ENCODE measurements at regions not wholly inside any gene's neighbourhood (a gene's known extent, or its start where the extent isn't known, plus 50 kb on each side); places are given as distances from the start of the nearest gene placed in this dataset.
"Not testable (repeated sequence)": the region's sequence is repeated elsewhere in the genome, so short reads cannot be mapped to it uniquely, and the experiment has no call there.

DNA sequence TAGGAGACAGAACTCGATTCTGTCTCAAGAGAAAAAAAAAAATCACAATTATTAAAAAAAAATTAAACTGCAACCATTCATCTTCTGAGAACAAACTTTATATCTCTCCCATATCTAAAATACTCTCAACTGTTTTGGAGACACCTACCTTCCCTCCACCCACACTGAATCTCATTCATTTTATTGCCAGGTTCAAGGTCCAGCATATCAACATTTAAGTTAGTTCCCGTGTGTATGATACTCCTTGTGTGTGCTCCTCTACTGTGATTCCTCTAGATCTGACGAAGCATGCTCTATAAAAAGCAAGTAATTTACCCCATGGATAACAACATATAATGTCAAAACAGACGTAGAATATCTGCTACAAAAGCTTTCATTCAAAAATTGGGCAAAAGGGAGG, 351.8 kb upstream of the SORCS1 start:
- TF ChIP-seq, protein P1, sequence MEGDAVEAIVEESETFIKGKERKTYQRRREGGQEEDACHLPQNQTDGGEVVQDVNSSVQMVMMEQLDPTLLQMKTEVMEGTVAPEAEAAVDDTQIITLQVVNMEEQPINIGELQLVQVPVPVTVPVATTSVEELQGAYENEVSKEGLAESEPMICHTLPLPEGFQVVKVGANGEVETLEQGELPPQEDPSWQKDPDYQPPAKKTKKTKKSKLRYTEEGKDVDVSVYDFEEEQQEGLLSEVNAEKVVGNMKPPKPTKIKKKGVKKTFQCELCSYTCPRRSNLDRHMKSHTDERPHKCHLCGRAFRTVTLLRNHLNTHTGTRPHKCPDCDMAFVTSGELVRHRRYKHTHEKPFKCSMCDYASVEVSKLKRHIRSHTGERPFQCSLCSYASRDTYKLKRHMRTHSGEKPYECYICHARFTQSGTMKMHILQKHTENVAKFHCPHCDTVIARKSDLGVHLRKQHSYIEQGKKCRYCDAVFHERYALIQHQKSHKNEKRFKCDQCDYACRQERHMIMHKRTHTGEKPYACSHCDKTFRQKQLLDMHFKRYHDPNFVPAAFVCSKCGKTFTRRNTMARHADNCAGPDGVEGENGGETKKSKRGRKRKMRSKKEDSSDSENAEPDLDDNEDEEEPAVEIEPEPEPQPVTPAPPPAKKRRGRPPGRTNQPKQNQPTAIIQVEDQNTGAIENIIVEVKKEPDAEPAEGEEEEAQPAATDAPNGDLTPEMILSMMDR (IDR thresholded peaks at IDR 0.05): no peak
- no peak for TF ChIP-seq POLR2A (IDR thresholded peaks at IDR 0.05)
- Histone ChIP-seq H3K36me3 (no peaks in the 10 kb centered on the region), H3K27ac (no peak overlapping the region), H3K4me1 (no peaks in the 10 kb centered on the region), H3K27me3 (no peaks in the 10 kb centered on the region), H3K9me3 (no peaks in the 10 kb centered on the region), H3K4me3 (no peak overlapping the region)
- ATAC-seq (no peak), DNase-seq (no peak)
- WGBS, 4 donors: 67 to 71% (median 69%) methylated on average over 4 of the region's 4 CpGs
- intact Hi-C loops (cut with DNase I): no loop called here

GRCh38 chr10:107504011-107504410, 339.5 kb upstream of the SORCS1 start:
- ATAC-seq; DNase-seq; H3K4me1 ChIP-seq; intact Hi-C loops (cut with DNase I); H3K27ac ChIP-seq; H3K4me3 ChIP-seq; H3K27me3 ChIP-seq; H3K36me3 ChIP-seq: not testable (repeated sequence)
- WGBS, 4 donors: 32 to 85% (median 52%) methylated on average over 1 of the region's 1 CpG
- H3K9me3 ChIP-seq: peaks cover 0 to 12% (median 3%) of the 10 kb centered on the region in 12 donors

GRCh38 chr10:107502229-107502985, 337.9 kb upstream of the SORCS1 start:
- Histone ChIP-seq H3K4me1 (no peaks in the 10 kb centered on the region), H3K9me3 (peaks cover 0 to 12% (median 3%) of the 10 kb centered on the region in 12 donors), H3K4me3 (no peak overlapping the region), H3K27me3 (no peaks in the 10 kb centered on the region), H3K27ac (no peak overlapping the region), H3K36me3 (no peaks in the 10 kb centered on the region)
- intact Hi-C loops (cut with DNase I): no loop called here
- DNase-seq (no peak), ATAC-seq (no peak)
- WGBS, 4 donors: 59 to 88% (median 69%) methylated on average over 1 of the region's 1 CpG
- TF ChIP-seq, protein P1 (IDR thresholded peaks at IDR 0.05): no peak
- TF ChIP-seq POLR2A (IDR thresholded peaks at IDR 0.05): no peak

GRCh38 chr10:107498983-107499382, 334.5 kb upstream of the SORCS1 start:
- no peak overlapping the region for H3K27ac ChIP-seq
- no peak for ATAC-seq

More at GRCh38 chr10:107498983-107499382, 334.5 kb upstream of the SORCS1 start:
- no peak overlapping the region for H3K4me3 ChIP-seq
- TF ChIP-seq, protein P1 (IDR thresholded peaks at IDR 0.05): no peak
- no peak for TF ChIP-seq POLR2A (IDR thresholded peaks at IDR 0.05)
- H3K9me3 ChIP-seq: peaks cover 0 to 10% (median 1%) of the 10 kb centered on the region in 12 donors
- intact Hi-C loops (cut with DNase I): no loop called here
- no peaks in the 10 kb centered on the region for H3K36me3 ChIP-seq
- H3K27me3 ChIP-seq: no peaks in the 10 kb centered on the region
- no peak for DNase-seq
- no peaks in the 10 kb centered on the region for H3K4me1 ChIP-seq

All from heart left ventricle (tissue), 16 donors.